Trophoblast cell (in vitro differentiated cells and primary cell): ENCODE measurements at regions not wholly inside any gene's neighbourhood (a gene's known extent, or its start where the extent isn't known, plus 50 kb on each side); places are given as distances from the start of the nearest gene placed in this dataset.

Source experiments
- DNase-seq, 2 donors: peaks; one replicate each; pipeline ENCODE4 v3.0.0-alpha.2; 2016
- H2AFZ ChIP-seq: 2 replicates; pipeline ENCODE4 v1.6.1; 2013; ENCODE audit warnings: low read length, moderate library complexity, mild to moderate bottlenecking; ENCODE audit not compliant: insufficient read depth, poor library complexity
- H2AK5ac ChIP-seq: 2 replicates; pipeline ENCODE4 v1.6.1; 2013; ENCODE audit warnings: mild to moderate bottlenecking, low read length
- H2BK120ac ChIP-seq: 2 replicates; pipeline ENCODE4 v1.6.1; 2013; ENCODE audit warnings: low read length, mild to moderate bottlenecking, moderate library complexity; ENCODE audit not compliant: insufficient read depth, poor library complexity
- H2BK12ac ChIP-seq: 2 replicates; pipeline ENCODE4 v1.6.1; 2013; ENCODE audit warnings: mild to moderate bottlenecking, low read length, moderate library complexity
- H2BK5ac ChIP-seq: 2 replicates; pipeline ENCODE4 v1.6.1; 2013; ENCODE audit warnings: low read length, low read depth, moderate library complexity, mild to moderate bottlenecking; ENCODE audit not compliant: poor library complexity
- H3K14ac ChIP-seq: 2 replicates; pipeline ENCODE4 v1.6.1; 2013; ENCODE audit warnings: mild to moderate bottlenecking, low read length
- H3K18ac ChIP-seq: 2 replicates; pipeline ENCODE4 v1.6.1; 2013; ENCODE audit warnings: mild to moderate bottlenecking, low read length
- H3K23ac ChIP-seq: 2 replicates; pipeline ENCODE4 v1.6.1; 2013; ENCODE audit warnings: low read length
- H3K27ac ChIP-seq: 2 replicates; pipeline ENCODE4 v1.5.1; 2013; ENCODE audit warnings: low read depth, mild to moderate bottlenecking, inconsistent platforms, low read length, moderate library complexity
- H3K27me3 ChIP-seq: 2 replicates; pipeline ENCODE4 v1.6.1; 2013; ENCODE audit warnings: inconsistent platforms, mild to moderate bottlenecking, low read length, moderate library complexity; ENCODE audit not compliant: insufficient read depth
- H3K36me3 ChIP-seq, 2 experiments: 1 replicate in 1 of 2; 2 replicates in 1 of 2; pipeline ENCODE4 v1.6.1; 2013; ENCODE audit warnings: low read length in 2 of 2, mild to moderate bottlenecking in 2 of 2, moderate library complexity in 1 of 2; ENCODE audit not compliant: insufficient read depth in 2 of 2, control insufficient read depth in 1 of 2
- H3K4ac ChIP-seq: 2 replicates; pipeline ENCODE4 v1.6.1; 2013; ENCODE audit warnings: low read depth, mild to moderate bottlenecking, low read length, moderate library complexity
- H3K4me1 ChIP-seq, 2 experiments: 1 replicate in 1 of 2; 2 replicates in 1 of 2; pipeline ENCODE4 v1.6.1; 2013; ENCODE audit warnings: low read length in 2 of 2, mild to moderate bottlenecking in 2 of 2, moderate library complexity in 1 of 2; ENCODE audit not compliant: insufficient read depth in 2 of 2, control insufficient read depth in 1 of 2
- H3K4me2 ChIP-seq: 2 replicates; pipeline ENCODE4 v1.6.1; 2013; ENCODE audit warnings: inconsistent platforms, mild to moderate bottlenecking, low read length, moderate library complexity
- H3K4me3 ChIP-seq: 2 replicates; pipeline ENCODE4 v1.5.1; 2013; ENCODE audit warnings: mild to moderate bottlenecking, low read depth, low read length, inconsistent platforms
- H3K79me1 ChIP-seq: one replicate; pipeline ENCODE4 v1.6.1; 2013; ENCODE audit warnings: low read length
- H3K79me2 ChIP-seq: 2 replicates; pipeline ENCODE4 v1.6.1; 2013; ENCODE audit warnings: low read length, mild to moderate bottlenecking; ENCODE audit not compliant: control insufficient read depth, insufficient read depth, poor library complexity
- H3K9ac ChIP-seq: 2 replicates; pipeline ENCODE4 v1.6.1; 2013; ENCODE audit warnings: mild to moderate bottlenecking, low read length
- H3K9me3 ChIP-seq: 2 replicates; pipeline ENCODE4 v1.6.1; 2013; ENCODE audit warnings: low read depth, mild to moderate bottlenecking, control low read depth, inconsistent platforms, low read length; ENCODE audit not compliant: insufficient read depth
- H4K12ac ChIP-seq: 2 replicates; pipeline ENCODE4 v1.6.1; 2013; ENCODE audit warnings: low read depth, mild to moderate bottlenecking, low read length, moderate library complexity
- H4K8ac ChIP-seq: 2 replicates; pipeline ENCODE4 v1.6.1; 2013; ENCODE audit warnings: low read depth, mild to moderate bottlenecking, low read length, moderate library complexity
- H4K91ac ChIP-seq: one replicate; pipeline ENCODE4 v1.6.1; 2013; ENCODE audit warnings: low read depth, mild to moderate bottlenecking, low read length, moderate library complexity
- WGBS: extraction: QIAGEN DNeasy Blood & Tissue Kit; methylation state at CpG from one replicate; pipeline ENCODE4 v1.1.7; 2013; ENCODE audit warnings: missing lambda C conversion rate; ENCODE audit not compliant: insufficient read length, insufficient coverage; ENCODE audit errors: extremely low coverage; 5-methylcytosine and 5-hydroxymethylcytosine counted together

DNA sequence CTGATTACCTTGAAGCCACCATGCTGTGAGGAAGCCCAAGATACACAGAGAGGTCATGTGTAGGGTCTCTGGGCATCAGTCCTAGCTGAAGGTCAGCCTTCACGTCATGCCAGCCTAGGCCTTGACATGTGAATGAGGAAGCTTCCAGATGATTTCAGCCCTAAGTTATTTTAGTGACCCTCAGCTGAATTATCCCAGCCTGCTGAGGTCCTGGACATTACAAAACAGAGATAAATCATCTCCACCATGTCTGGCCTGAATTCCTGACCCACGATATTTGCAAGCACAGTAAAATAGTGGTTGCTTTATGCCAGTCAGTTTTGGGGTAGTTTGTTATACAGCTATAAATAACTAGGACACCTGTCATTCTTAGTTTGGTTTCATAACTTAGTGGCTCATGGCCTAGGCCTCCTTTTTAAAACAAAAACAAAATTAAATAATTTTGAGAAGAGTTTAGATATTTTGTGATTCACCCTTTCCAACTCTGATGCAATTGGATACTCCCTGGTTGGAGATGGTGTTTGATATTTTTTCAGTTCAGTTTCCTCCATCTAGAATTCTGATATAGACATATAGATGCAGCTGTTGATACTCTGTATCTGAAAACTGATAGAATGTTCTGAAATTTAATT lies 571.3 kb upstream of the CLINT1 start:
- Histone ChIP-seq H3K4ac (no peak overlapping the region), H3K23ac (no peak overlapping the region), H2BK5ac (no peak overlapping the region), H3K79me1 (no peaks in the 10 kb centered on the region), H3K18ac (no peak overlapping the region), H3K4me3 (no peak overlapping the region), H3K27ac (no peak overlapping the region), H3K4me2 (no peak overlapping the region), H3K36me3 (no peaks in the 10 kb centered on the region), H2AFZ (no peak overlapping the region), H2AK5ac (no peak overlapping the region), H3K14ac (no peak overlapping the region), H3K9me3 (no peaks in the 10 kb centered on the region), H2BK12ac (no peak overlapping the region), H4K8ac (no peak overlapping the region), H4K91ac (no peak overlapping the region), H3K27me3 (no peaks in the 10 kb centered on the region), H2BK120ac (no peak overlapping the region), H3K4me1 (no peaks in the 10 kb centered on the region), H3K79me2 (no peaks in the 10 kb centered on the region), H4K12ac (no peak overlapping the region), H3K9ac (no peak overlapping the region)
- DNase-seq: no peak
- no CpG with 5 or more reads among the region's 2 CpGs for WGBS

- no peak overlapping the region for H3K23ac ChIP-seq
- no peaks in the 10 kb centered on the region for H3K36me3 ChIP-seq
- WGBS: 100% methylated on average over 1 of the region's 4 CpGs
- no peak overlapping the region for H3K14ac ChIP-seq
- H4K91ac ChIP-seq: no peak overlapping the region
- no peak overlapping the region for H2BK120ac ChIP-seq
- no peak overlapping the region for H4K12ac ChIP-seq
- H3K9me3 ChIP-seq: no peaks in the 10 kb centered on the region
- no peak overlapping the region for H3K9ac ChIP-seq
- no peaks in the 10 kb centered on the region for H3K27me3 ChIP-seq
- DNase-seq: no peak
- H4K8ac ChIP-seq: no peak overlapping the region
- no peak overlapping the region for H3K4me2 ChIP-seq
- H2BK5ac ChIP-seq: no peak overlapping the region
- no peaks in the 10 kb centered on the region for H3K79me1 ChIP-seq
- H2BK12ac ChIP-seq: no peak overlapping the region
- H3K4me3 ChIP-seq: no peak overlapping the region
- no peak overlapping the region for H2AK5ac ChIP-seq
- no peaks in the 10 kb centered on the region for H3K4me1 ChIP-seq
- no peak overlapping the region for H2AFZ ChIP-seq
- H3K18ac ChIP-seq: no peak overlapping the region
- no peaks in the 10 kb centered on the region for H3K79me2 ChIP-seq
- no peak overlapping the region for H3K27ac ChIP-seq
- no peak overlapping the region for H3K4ac ChIP-seq
Observed at GRCh38 chr5:158429564-158429963, 570.6 kb upstream of the CLINT1 start.

DNA sequence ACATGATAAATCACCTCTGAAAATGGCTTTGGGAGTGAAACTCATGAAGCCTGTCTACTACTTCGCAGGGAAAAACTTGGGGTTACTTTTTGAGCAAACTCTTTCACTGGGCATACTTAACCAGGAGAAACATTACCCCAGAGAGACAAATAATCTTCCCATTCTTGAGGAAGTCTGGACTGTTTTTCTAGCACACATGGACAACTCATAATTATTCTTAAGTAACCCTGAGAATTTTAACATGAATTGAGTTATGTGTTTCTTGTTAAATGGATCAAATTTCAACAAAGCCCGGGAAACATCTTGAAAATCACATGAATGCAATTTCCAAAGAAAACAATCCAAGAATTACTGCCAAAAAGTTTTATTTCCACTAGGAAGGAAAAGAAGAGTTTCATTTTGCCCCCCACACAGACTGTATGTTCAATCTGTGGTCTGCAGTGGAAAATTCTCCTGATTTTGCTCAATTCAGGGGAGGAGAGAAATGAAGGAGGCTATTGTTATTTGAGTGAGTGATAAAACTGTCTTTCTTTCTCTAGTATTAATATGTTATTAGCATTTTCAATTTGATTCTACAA lies 564.8 kb upstream of the CLINT1 start:
- Histone ChIP-seq H4K12ac (no peak overlapping the region), H4K91ac (no peak overlapping the region), H3K14ac (no peak overlapping the region), H2BK12ac (no peak overlapping the region), H3K36me3 (no peaks in the 10 kb centered on the region), H3K9me3 (no peaks in the 10 kb centered on the region), H2AFZ (no peak overlapping the region), H3K4ac (no peak overlapping the region), H3K23ac (no peak overlapping the region), H3K18ac (no peak overlapping the region), H3K79me2 (no peaks in the 10 kb centered on the region), H4K8ac (no peak overlapping the region), H3K27me3 (no peaks in the 10 kb centered on the region), H3K4me3 (no peak overlapping the region), H3K9ac (no peak overlapping the region), H3K4me1 (no peaks in the 10 kb centered on the region), H2BK120ac (no peak overlapping the region), H3K4me2 (no peak overlapping the region), H3K27ac (no peak overlapping the region), H2AK5ac (no peak overlapping the region), H2BK5ac (no peak overlapping the region), H3K79me1 (no peaks in the 10 kb centered on the region)
- WGBS: no CpG with 5 or more reads among the region's 2 CpGs
- no peak for DNase-seq

DNA sequence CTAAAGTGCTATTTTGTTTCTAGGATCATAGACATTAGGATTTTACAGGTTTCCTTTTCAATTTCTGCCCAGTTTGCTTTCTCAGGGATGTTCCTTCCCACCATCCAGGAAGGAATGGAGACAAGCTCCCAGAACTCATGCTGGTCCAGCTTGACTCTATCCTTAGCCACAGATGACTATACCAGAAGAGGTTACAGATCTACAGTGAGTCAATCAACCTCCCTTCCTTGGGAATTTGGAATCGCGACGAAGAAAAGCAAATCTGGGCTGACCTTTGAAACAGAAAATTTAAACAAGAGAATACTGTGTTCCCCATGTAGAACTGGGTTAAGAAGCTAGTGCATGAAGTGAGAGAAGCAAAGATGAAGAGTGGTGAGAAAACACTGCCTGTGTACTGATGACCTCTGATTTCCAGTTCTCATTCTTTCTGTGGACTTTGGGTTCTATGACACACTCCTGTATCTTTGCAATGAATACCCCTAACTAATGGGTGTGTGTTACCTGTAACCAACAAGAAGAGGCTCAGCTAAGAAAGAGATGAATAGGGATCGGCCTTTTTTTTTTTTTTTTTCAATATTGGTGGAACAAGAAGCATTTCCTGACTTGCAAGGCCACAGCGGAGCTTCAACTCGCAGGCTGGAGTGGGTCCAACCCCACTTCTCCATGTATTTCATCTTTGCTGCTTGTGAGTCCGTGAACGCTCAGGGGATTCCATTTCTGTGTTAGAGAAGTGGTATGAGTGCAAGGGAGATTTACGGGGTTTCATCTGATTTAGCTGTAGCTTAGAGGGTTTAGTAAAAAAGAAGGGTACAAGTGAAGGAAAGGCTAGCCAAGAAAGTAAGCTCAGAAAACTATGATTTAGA lies 563.9 kb upstream of the CLINT1 start:
- H4K12ac ChIP-seq: no peak overlapping the region
- WGBS: no CpG with 5 or more reads among the region's 9 CpGs
- H2BK12ac ChIP-seq: no peak overlapping the region
- no peaks in the 10 kb centered on the region for H3K9me3 ChIP-seq
- DNase-seq: no peak
- no peaks in the 10 kb centered on the region for H3K79me1 ChIP-seq
- no peaks in the 10 kb centered on the region for H3K36me3 ChIP-seq
- H2BK5ac ChIP-seq: no peak overlapping the region
- H3K23ac ChIP-seq: no peak overlapping the region
- H2AK5ac ChIP-seq: no peak overlapping the region
- H3K4me1 ChIP-seq: no peaks in the 10 kb centered on the region
- no peak overlapping the region for H4K91ac ChIP-seq
- H3K4me2 ChIP-seq: no peak overlapping the region
- H3K14ac ChIP-seq: no peak overlapping the region
- H3K27ac ChIP-seq: no peak overlapping the region
- no peak overlapping the region for H3K18ac ChIP-seq
- no peak overlapping the region for H2BK120ac ChIP-seq
- H3K9ac ChIP-seq: no peak overlapping the region
- no peaks in the 10 kb centered on the region for H3K27me3 ChIP-seq
- H3K4ac ChIP-seq: no peak overlapping the region
- H3K79me2 ChIP-seq: no peaks in the 10 kb centered on the region
- no peak overlapping the region for H2AFZ ChIP-seq
- H3K4me3 ChIP-seq: no peak overlapping the region
- no peak overlapping the region for H4K8ac ChIP-seq
